GM12864 (cell line): ENCODE measurements at regions not wholly inside any gene's neighbourhood (a gene's known extent, or its start where the extent isn't known, plus 50 kb on each side); places are given as distances from the start of the nearest gene placed in this dataset.
"Not testable (repeated sequence)": the region's sequence is repeated elsewhere in the genome, so short reads cannot be mapped to it uniquely, and the experiment has no call there.

ENCODE experiments used
- DNase-seq: peaks from one replicate; pipeline ENCODE4 v3.0.0-alpha.2; 2011; ENCODE audit warnings: low read depth
- H3K4me3 ChIP-seq: 2 replicates; pipeline ENCODE4 v1.5.1; 2011; ENCODE audit warnings: mild to moderate bottlenecking, low read depth, low read length, control low read depth
- CTCF ChIP-seq: IDR thresholded peaks from 2 replicates; pipeline ENCODE4 v1.5.1; 2011; ENCODE audit warnings: low read depth, mild to moderate bottlenecking, moderate library complexity, low read length, control low read depth, inconsistent platforms; ENCODE audit errors: missing control alignments

- no peak for DNase-seq
- H3K4me3 ChIP-seq, result no peak overlapping the region
Observed at GRCh38 chr15:58357529-58358476, 74.0 kb upstream of the LIPC start.

GRCh38 chr15:58360421-58361090, 71.2 kb upstream of the LIPC start:
- TF ChIP-seq CTCF, result no peak
- DNase-seq, result no peak
- no peak overlapping the region for H3K4me3 ChIP-seq

More at GRCh38 chr15:58357529-58358476, 74.0 kb upstream of the LIPC start:
- TF ChIP-seq CTCF, result no peak

GRCh38 chr15:58361273-58361759, 70.5 kb upstream of the LIPC start:
- no peak for TF ChIP-seq CTCF
- H3K4me3 ChIP-seq, result no peak overlapping the region
- DNase-seq, result no peak

GRCh38 chr15:58362262-58362922, 69.4 kb upstream of the LIPC start:
- no peak for TF ChIP-seq CTCF
- no peak for DNase-seq
- no peak overlapping the region for H3K4me3 ChIP-seq

GRCh38 chr15:58363118-58363517, 68.7 kb upstream of the LIPC start:
- not testable (repeated sequence) for DNase-seq, H3K4me3 ChIP-seq

GRCh38 chr15:58363673-58364072, 68.1 kb upstream of the LIPC start:
- H3K4me3 ChIP-seq, DNase-seq: not testable (repeated sequence)

- not testable (repeated sequence) for DNase-seq, H3K4me3 ChIP-seq
Observed at GRCh38 chr15:58365098-58365497, 66.7 kb upstream of the LIPC start.

- H3K4me3 ChIP-seq, result no peak overlapping the region
- peak; percentile 25 for DNase-seq
- no peak for TF ChIP-seq CTCF
Observed at GRCh38 chr15:58369261-58369701, 62.5 kb upstream of the LIPC start.
